ENCODE measurements at regions not wholly inside any gene's neighbourhood (a gene's known extent, or its start where the extent isn't known, plus 50 kb on each side); places are given as distances from the start of the nearest gene placed in this dataset.
"Not testable (repeated sequence)": the region's sequence is repeated elsewhere in the genome, so short reads cannot be mapped to it uniquely, and the experiment has no call there.

GRCh38 chr16:80243303-80243702 lies 297.5 kb upstream of the DYNLRB2 start:
- not testable (repeated sequence) for H3K4me2 ChIP-seq (ENCODE audit: insufficient read depth, low read length, poor library complexity, severe bottlenecking); H3K27me3 ChIP-seq (ENCODE audit: control insufficient read depth in 3 of 3, insufficient read depth in 3 of 3, low read depth in 1 of 3, low read length in 3 of 3); H2BK12ac ChIP-seq (ENCODE audit: low read length); H4K8ac ChIP-seq (ENCODE audit: low read depth, low read length); H2BK120ac ChIP-seq (ENCODE audit: low read depth, low read length); H3K18ac ChIP-seq (ENCODE audit: low read length); H3K79me1 ChIP-seq (ENCODE audit: low read depth, low read length); H3K9me3 ChIP-seq (replicated peaks in 1 of 2; ENCODE audit: control insufficient read depth in 2 of 2, insufficient read depth in 1 of 2, low read depth in 1 of 2, low read length in 2 of 2); H4K91ac ChIP-seq (ENCODE audit: low read depth, low read length, poor library complexity); H2AFZ ChIP-seq (ENCODE audit: low read length); H3K14ac ChIP-seq (ENCODE audit: low read length); H3K4me1 ChIP-seq (ENCODE audit: control insufficient read depth in 2 of 2, insufficient read depth in 1 of 2, low read depth in 1 of 2, low read length in 2 of 2); H3K4ac ChIP-seq (ENCODE audit: low read length); H3K36me3 ChIP-seq (replicated peaks in 1 of 2; ENCODE audit: control insufficient read depth in 2 of 2, insufficient read depth in 2 of 2, low read length in 2 of 2); H2AK5ac ChIP-seq (ENCODE audit: low read depth, low read length); H3K9ac ChIP-seq (ENCODE audit: low read depth, low read length, poor library complexity); H2BK5ac ChIP-seq (ENCODE audit: low read length); H3K27ac ChIP-seq (replicated peaks; ENCODE audit: low read length); H3K4me3 ChIP-seq (ENCODE audit: low read length in 2 of 2); H3K23ac ChIP-seq (ENCODE audit: low read depth, low read length, poor library complexity); H2BK15ac ChIP-seq (ENCODE audit: low read length); DNase-seq (ENCODE audit: low spot score)
- WGBS, 2 donors (ENCODE audit: extremely low coverage in 2 of 2, insufficient read length in 2 of 2, insufficient replicate concordance in 1 of 2): no CpG with 5 or more reads among the region's 30 CpGs

- H3K27ac ChIP-seq (replicated peaks; ENCODE audit: low read length); H3K36me3 ChIP-seq (replicated peaks in 1 of 2; ENCODE audit: control insufficient read depth in 2 of 2, insufficient read depth in 2 of 2, low read length in 2 of 2); H3K4ac ChIP-seq (ENCODE audit: low read length); H3K79me1 ChIP-seq (ENCODE audit: low read depth, low read length); H3K23ac ChIP-seq (ENCODE audit: low read depth, low read length, poor library complexity); H4K91ac ChIP-seq (ENCODE audit: low read depth, low read length, poor library complexity); H3K27me3 ChIP-seq (ENCODE audit: control insufficient read depth in 3 of 3, insufficient read depth in 3 of 3, low read depth in 1 of 3, low read length in 3 of 3); H3K4me1 ChIP-seq (ENCODE audit: control insufficient read depth in 2 of 2, insufficient read depth in 1 of 2, low read depth in 1 of 2, low read length in 2 of 2); H2BK12ac ChIP-seq (ENCODE audit: low read length); H3K9ac ChIP-seq (ENCODE audit: low read depth, low read length, poor library complexity); H2AFZ ChIP-seq (ENCODE audit: low read length); H2BK5ac ChIP-seq (ENCODE audit: low read length); H3K18ac ChIP-seq (ENCODE audit: low read length); DNase-seq (ENCODE audit: low spot score); H2BK15ac ChIP-seq (ENCODE audit: low read length); H3K14ac ChIP-seq (ENCODE audit: low read length); H3K4me3 ChIP-seq (ENCODE audit: low read length in 2 of 2); H2BK120ac ChIP-seq (ENCODE audit: low read depth, low read length); H2AK5ac ChIP-seq (ENCODE audit: low read depth, low read length); H3K9me3 ChIP-seq (replicated peaks in 1 of 2; ENCODE audit: control insufficient read depth in 2 of 2, insufficient read depth in 1 of 2, low read depth in 1 of 2, low read length in 2 of 2); H4K8ac ChIP-seq (ENCODE audit: low read depth, low read length); H3K4me2 ChIP-seq (ENCODE audit: insufficient read depth, low read length, poor library complexity, severe bottlenecking): not testable (repeated sequence)
- no CpG with 5 or more reads among the region's 4 CpGs for WGBS, 2 donors (ENCODE audit: extremely low coverage in 2 of 2, insufficient read length in 2 of 2, insufficient replicate concordance in 1 of 2)
Measured at GRCh38 chr16:80242279-80242678, 298.5 kb upstream of the DYNLRB2 start.

DNA sequence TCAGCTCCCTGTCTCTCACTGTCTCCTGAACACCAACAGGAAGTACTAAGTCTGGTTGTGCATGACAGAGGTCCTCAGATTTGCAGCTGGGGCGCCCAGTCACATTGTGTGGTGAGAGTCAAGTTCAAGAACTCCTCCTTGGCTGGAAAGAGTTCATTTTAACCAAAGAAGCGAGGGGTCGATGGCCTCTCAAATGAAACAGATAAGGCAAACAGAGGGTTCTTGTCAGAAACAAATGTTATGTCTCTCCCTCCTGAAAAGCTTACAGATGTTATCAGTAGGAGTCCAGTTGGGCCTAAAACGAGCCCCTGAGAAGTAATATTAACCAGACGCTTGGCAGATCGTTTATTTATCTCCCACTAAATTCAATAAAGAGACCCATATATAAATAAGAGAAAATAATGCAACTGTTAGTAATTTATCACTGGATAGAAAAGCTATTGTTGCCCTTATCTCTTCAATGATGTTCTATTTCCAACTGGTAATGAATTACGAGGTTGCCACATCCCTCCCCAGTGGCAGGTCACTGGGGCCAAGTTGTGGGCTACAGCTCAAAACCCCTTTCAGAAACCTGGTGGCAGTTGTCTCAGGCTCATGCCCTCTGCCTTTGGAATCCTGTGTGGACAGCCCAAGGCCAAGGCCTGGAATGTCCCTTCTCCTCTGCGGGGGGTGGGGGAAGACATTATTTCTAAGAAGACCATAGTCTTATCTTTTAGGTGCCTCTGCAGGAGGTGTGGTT lies 307.5 kb upstream of the DYNLRB2 start:
- Histone ChIP-seq H3K9ac (ENCODE audit: low read depth, low read length, poor library complexity) (no peak overlapping the region), H3K4ac (ENCODE audit: low read length) (no peak overlapping the region), H3K4me2 (ENCODE audit: insufficient read depth, low read length, poor library complexity, severe bottlenecking) (no peak overlapping the region), H3K14ac (ENCODE audit: low read length) (no peak overlapping the region), H2BK120ac (ENCODE audit: low read depth, low read length) (no peak overlapping the region), H3K4me3 (ENCODE audit: low read length in 2 of 2) (no peak overlapping the region), H3K23ac (ENCODE audit: low read depth, low read length, poor library complexity) (no peak overlapping the region), H3K27me3 (ENCODE audit: control insufficient read depth in 3 of 3, insufficient read depth in 3 of 3, low read depth in 1 of 3, low read length in 3 of 3) (no peaks in the 10 kb centered on the region), H3K27ac (replicated peaks; ENCODE audit: low read length) (no peak overlapping the region), H3K4me1 (ENCODE audit: control insufficient read depth in 2 of 2, insufficient read depth in 1 of 2, low read depth in 1 of 2, low read length in 2 of 2) (no peaks in the 10 kb centered on the region), H3K79me1 (ENCODE audit: low read depth, low read length) (no peaks in the 10 kb centered on the region), H2BK15ac (ENCODE audit: low read length) (no peak overlapping the region), H3K36me3 (replicated peaks in 1 of 2; ENCODE audit: control insufficient read depth in 2 of 2, insufficient read depth in 2 of 2, low read length in 2 of 2) (no peaks in the 10 kb centered on the region), H2BK12ac (ENCODE audit: low read length) (no peak overlapping the region), H2AK5ac (ENCODE audit: low read depth, low read length) (no peak overlapping the region), H4K91ac (ENCODE audit: low read depth, low read length, poor library complexity) (no peak overlapping the region), H3K18ac (ENCODE audit: low read length) (no peak overlapping the region), H3K9me3 (replicated peaks in 1 of 2; ENCODE audit: control insufficient read depth in 2 of 2, insufficient read depth in 1 of 2, low read depth in 1 of 2, low read length in 2 of 2) (no peaks in the 10 kb centered on the region), H2BK5ac (ENCODE audit: low read length) (no peak overlapping the region), H4K8ac (ENCODE audit: low read depth, low read length) (no peak overlapping the region), H2AFZ (ENCODE audit: low read length) (no peak overlapping the region)
- WGBS, 2 donors (ENCODE audit: extremely low coverage in 2 of 2, insufficient read length in 2 of 2, insufficient replicate concordance in 1 of 2): no CpG with 5 or more reads among the region's 8 CpGs
- DNase-seq (ENCODE audit: low spot score): no peak

- H3K4me3 ChIP-seq (ENCODE audit: low read length in 2 of 2): no peak overlapping the region
- H2BK5ac ChIP-seq (ENCODE audit: low read length): no peak overlapping the region
- no peak overlapping the region for H2AFZ ChIP-seq (ENCODE audit: low read length)
- H3K4me2 ChIP-seq (ENCODE audit: insufficient read depth, low read length, poor library complexity, severe bottlenecking): no peak overlapping the region
- H3K27me3 ChIP-seq (ENCODE audit: control insufficient read depth in 3 of 3, insufficient read depth in 3 of 3, low read depth in 1 of 3, low read length in 3 of 3): no peaks in the 10 kb centered on the region
- H2BK12ac ChIP-seq (ENCODE audit: low read length): no peak overlapping the region
- no peak overlapping the region for H2AK5ac ChIP-seq (ENCODE audit: low read depth, low read length)
- no peaks in the 10 kb centered on the region for H3K79me1 ChIP-seq (ENCODE audit: low read depth, low read length)
- H3K18ac ChIP-seq (ENCODE audit: low read length): no peak overlapping the region
- H4K8ac ChIP-seq (ENCODE audit: low read depth, low read length): no peak overlapping the region
- H3K36me3 ChIP-seq (replicated peaks in 1 of 2; ENCODE audit: control insufficient read depth in 2 of 2, insufficient read depth in 2 of 2, low read length in 2 of 2): no peaks in the 10 kb centered on the region
- no peak overlapping the region for H3K23ac ChIP-seq (ENCODE audit: low read depth, low read length, poor library complexity)
- no peak overlapping the region for H3K14ac ChIP-seq (ENCODE audit: low read length)
- H3K9ac ChIP-seq (ENCODE audit: low read depth, low read length, poor library complexity): no peak overlapping the region
- no CpG with 5 or more reads among the region's 3 CpGs for WGBS, 2 donors (ENCODE audit: extremely low coverage in 2 of 2, insufficient read length in 2 of 2, insufficient replicate concordance in 1 of 2)
- DNase-seq (ENCODE audit: low spot score): no peak
- H2BK15ac ChIP-seq (ENCODE audit: low read length): no peak overlapping the region
- H3K4ac ChIP-seq (ENCODE audit: low read length): no peak overlapping the region
- H3K27ac ChIP-seq (replicated peaks; ENCODE audit: low read length): no peak overlapping the region
- no peak overlapping the region for H2BK120ac ChIP-seq (ENCODE audit: low read depth, low read length)
- no peaks in the 10 kb centered on the region for H3K9me3 ChIP-seq (replicated peaks in 1 of 2; ENCODE audit: control insufficient read depth in 2 of 2, insufficient read depth in 1 of 2, low read depth in 1 of 2, low read length in 2 of 2)
- H4K91ac ChIP-seq (ENCODE audit: low read depth, low read length, poor library complexity): no peak overlapping the region
- H3K4me1 ChIP-seq (ENCODE audit: control insufficient read depth in 2 of 2, insufficient read depth in 1 of 2, low read depth in 1 of 2, low read length in 2 of 2): no peaks in the 10 kb centered on the region
Measured at GRCh38 chr16:80231888-80232287, 308.9 kb upstream of the DYNLRB2 start.

Measured in neuronal stem cell (in vitro differentiated cells).